Rectal smooth muscle tissue (tissue), 1 donor: ENCODE measurements at regions not wholly inside any gene's neighbourhood (a gene's known extent, or its start where the extent isn't known, plus 50 kb on each side); places are given as distances from the start of the nearest gene placed in this dataset.
A peak's percentile ranks its signal among the peaks of the same experiment; 100 is the strongest.

Experiments used
- H3K27ac ChIP-seq: one replicate; pipeline ENCODE4 v1.7.0; 2013; ENCODE audit warnings: low read depth, low read length, inconsistent platforms
- H3K27me3 ChIP-seq: one replicate; pipeline ENCODE4 v1.7.0; 2013; ENCODE audit warnings: low read length; ENCODE audit not compliant: control insufficient read depth, insufficient read depth
- H3K36me3 ChIP-seq: one replicate; pipeline ENCODE4 v1.7.0; 2013; ENCODE audit warnings: low read length; ENCODE audit not compliant: control insufficient read depth, insufficient read depth
- H3K4me1 ChIP-seq: one replicate; pipeline ENCODE4 v1.7.0; 2013; ENCODE audit warnings: low read length; ENCODE audit not compliant: control insufficient read depth, insufficient read depth
- H3K4me3 ChIP-seq: one replicate; pipeline ENCODE4 v1.7.0; 2013; ENCODE audit warnings: low read length
- H3K9ac ChIP-seq: one replicate; pipeline ENCODE4 v1.7.0; 2013; ENCODE audit warnings: low read length

GRCh38 chr6:132215805-132216204 is 185.5 kb downstream of the MOXD1 start:
- no peak overlapping the region for H3K27ac ChIP-seq
- no peak overlapping the region for H3K4me3 ChIP-seq
- no peak overlapping the region for H3K9ac ChIP-seq
- H3K27me3 ChIP-seq = no peaks in the 10 kb centered on the region
- H3K4me1 ChIP-seq = no peaks in the 10 kb centered on the region
- H3K36me3 ChIP-seq = no peaks in the 10 kb centered on the region

DNA sequence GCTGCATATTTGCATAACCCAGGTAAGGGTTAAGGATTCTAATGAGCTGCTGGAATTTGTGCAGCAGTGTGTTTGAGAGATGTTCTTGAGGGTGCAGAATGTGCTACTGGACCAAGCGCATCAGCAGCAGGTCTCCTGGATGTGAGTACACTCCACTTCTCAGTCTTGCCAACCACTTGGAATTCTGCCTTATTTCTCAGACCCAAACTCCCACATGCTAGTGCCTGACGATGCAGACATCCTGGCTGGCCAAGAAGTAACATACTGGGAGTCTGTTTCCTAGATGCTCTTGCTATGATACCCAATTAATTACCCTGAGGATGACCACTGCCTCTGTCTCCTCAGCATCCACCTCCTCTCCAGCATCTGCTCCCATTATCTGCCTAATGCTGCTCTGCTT is 186.6 kb downstream of the MOXD1 start:
- Histone ChIP-seq H3K4me3 (no peak overlapping the region), H3K27ac (no peak overlapping the region), H3K36me3 (no peaks in the 10 kb centered on the region), H3K4me1 (no peaks in the 10 kb centered on the region), H3K9ac (no peak overlapping the region), H3K27me3 (no peaks in the 10 kb centered on the region)

GRCh38 chr6:132213732-132214131 is 187.5 kb downstream of the MOXD1 start:
- Histone ChIP-seq H3K4me1 (no peaks in the 10 kb centered on the region), H3K27ac (no peak overlapping the region), H3K4me3 (no peak overlapping the region), H3K36me3 (no peaks in the 10 kb centered on the region), H3K9ac (no peak overlapping the region), H3K27me3 (no peaks in the 10 kb centered on the region)

- Histone ChIP-seq H3K9ac (no peak overlapping the region), H3K4me1 (no peaks in the 10 kb centered on the region), H3K36me3 (no peaks in the 10 kb centered on the region), H3K27me3 (no peaks in the 10 kb centered on the region), H3K4me3 (no peak overlapping the region), H3K27ac (no peak overlapping the region)
These were observed 188.1 kb downstream of the MOXD1 start for GRCh38 chr6:132213191-132213590.

- no peak overlapping the region for H3K27ac ChIP-seq
- H3K36me3 ChIP-seq = no peaks in the 10 kb centered on the region
- H3K27me3 ChIP-seq = no peaks in the 10 kb centered on the region
- H3K4me3 ChIP-seq = no peak overlapping the region
- H3K4me1 ChIP-seq = no peaks in the 10 kb centered on the region
- no peak overlapping the region for H3K9ac ChIP-seq
These were observed 190.2 kb downstream of the MOXD1 start for GRCh38 chr6:132210886-132211563.

DNA sequence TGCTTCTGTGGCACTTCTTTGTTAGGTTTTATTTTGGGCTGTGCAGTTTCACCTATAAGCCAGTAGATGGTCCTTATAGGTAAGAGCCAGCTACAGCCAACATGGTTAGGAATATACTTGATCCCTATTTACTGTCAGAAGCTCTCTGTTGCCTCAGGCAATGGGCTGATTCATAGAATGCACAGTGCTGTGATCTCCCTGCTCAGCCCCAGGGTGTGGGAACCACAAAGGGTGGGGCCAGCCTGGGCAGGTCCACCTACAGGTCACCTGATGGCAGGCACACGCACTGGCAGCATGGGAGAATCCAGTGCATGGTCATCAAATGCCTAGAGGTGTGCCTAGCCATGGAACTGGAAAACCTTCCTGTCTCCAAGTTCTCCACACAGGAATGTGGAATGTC is 191.9 kb downstream of the MOXD1 start:
- no peaks in the 10 kb centered on the region for H3K27me3 ChIP-seq
- H3K36me3 ChIP-seq = no peaks in the 10 kb centered on the region
- no peaks in the 10 kb centered on the region for H3K4me1 ChIP-seq

GRCh38 chr6:132207991-132208390 is 193.3 kb downstream of the MOXD1 start:
- Histone ChIP-seq H3K4me3 (no peak overlapping the region), H3K27me3 (no peaks in the 10 kb centered on the region), H3K4me1 (no peaks in the 10 kb centered on the region), H3K36me3 (no peaks in the 10 kb centered on the region), H3K27ac (no peak overlapping the region), H3K9ac (no peak overlapping the region)

More for the DNA sequence above, 191.9 kb downstream of the MOXD1 start:
- Histone ChIP-seq H3K4me3 (no peak overlapping the region), H3K9ac (no peak overlapping the region), H3K27ac (no peak overlapping the region)

- Histone ChIP-seq H3K36me3 (no peaks in the 10 kb centered on the region), H3K4me1 (peaks cover 2% of the 10 kb centered on the region), H3K27ac (no peak overlapping the region), H3K4me3 (no peak overlapping the region), H3K9ac (no peak overlapping the region), H3K27me3 (no peaks in the 10 kb centered on the region)
These were observed 195.3 kb downstream of the MOXD1 start for GRCh38 chr6:132205946-132206345.

DNA sequence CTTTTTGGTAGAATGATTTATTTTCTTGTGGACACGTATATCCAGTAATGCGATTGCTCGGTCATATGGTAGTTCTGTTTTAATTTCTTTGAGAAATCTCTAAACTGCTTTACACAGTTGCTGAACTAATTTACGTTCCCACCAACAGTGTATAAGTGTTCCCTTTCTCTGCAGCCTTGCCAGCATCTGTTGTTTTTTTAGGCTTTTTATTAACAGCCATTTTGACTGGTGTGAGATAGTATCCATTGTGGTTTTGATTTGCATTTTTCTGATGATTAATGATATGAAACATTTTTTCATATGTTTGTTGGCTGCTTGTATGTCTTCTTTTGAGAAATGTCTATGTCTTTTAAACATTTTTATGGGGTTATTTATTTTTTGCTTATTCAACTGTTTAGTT is 196.7 kb downstream of the MOXD1 start:
- H3K9ac ChIP-seq = no peak overlapping the region
- no peak overlapping the region for H3K27ac ChIP-seq
- H3K36me3 ChIP-seq = no peaks in the 10 kb centered on the region

GRCh38 chr6:132202574-132202973 is 198.7 kb downstream of the MOXD1 start:
- Histone ChIP-seq H3K36me3 (no peaks in the 10 kb centered on the region), H3K9ac (no peak overlapping the region), H3K27ac (peak overlapping the region; percentile 35), H3K27me3 (no peaks in the 10 kb centered on the region), H3K4me3 (no peak overlapping the region), H3K4me1 (peaks cover 2% of the 10 kb centered on the region)

More for the DNA sequence above, 196.7 kb downstream of the MOXD1 start:
- peaks cover 2% of the 10 kb centered on the region for H3K4me1 ChIP-seq
- no peaks in the 10 kb centered on the region for H3K27me3 ChIP-seq
- H3K4me3 ChIP-seq = no peak overlapping the region

DNA sequence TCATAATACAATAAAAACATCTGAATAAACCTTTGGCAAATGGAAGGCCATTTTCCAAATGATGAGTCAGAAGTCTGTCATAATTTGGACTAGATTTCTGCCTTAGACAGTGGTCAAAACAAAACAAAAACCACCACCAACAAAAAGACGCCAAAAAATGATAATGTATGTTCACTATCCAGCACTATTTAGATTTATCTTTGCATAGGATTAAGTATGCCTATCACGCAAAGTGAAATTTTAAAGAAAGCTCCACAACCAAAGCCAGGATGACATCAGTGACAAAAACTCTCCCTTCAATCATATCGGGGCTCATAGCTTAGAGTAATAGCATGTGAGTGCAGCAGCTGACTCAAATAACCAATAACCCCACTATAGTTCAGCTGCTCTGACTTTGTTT is 201.9 kb downstream of the MOXD1 start:
- no peak overlapping the region for H3K9ac ChIP-seq
- H3K4me3 ChIP-seq = no peak overlapping the region
- H3K4me1 ChIP-seq = peaks cover 2% of the 10 kb centered on the region
- no peaks in the 10 kb centered on the region for H3K27me3 ChIP-seq
- H3K36me3 ChIP-seq = no peaks in the 10 kb centered on the region
- peak overlapping the region; percentile 17 for H3K27ac ChIP-seq

- Histone ChIP-seq H3K4me3 (no peak overlapping the region), H3K27me3 (no peaks in the 10 kb centered on the region), H3K4me1 (peaks cover 2% of the 10 kb centered on the region), H3K36me3 (no peaks in the 10 kb centered on the region), H3K27ac (no peak overlapping the region), H3K9ac (no peak overlapping the region)
These were observed 202.4 kb downstream of the MOXD1 start for GRCh38 chr6:132198896-132199295.

GRCh38 chr6:132198040-132198439 is 203.2 kb downstream of the MOXD1 start:
- Histone ChIP-seq H3K27ac (no peak overlapping the region), H3K36me3 (no peaks in the 10 kb centered on the region), H3K4me1 (peaks cover 2% of the 10 kb centered on the region), H3K4me3 (no peak overlapping the region), H3K9ac (no peak overlapping the region), H3K27me3 (no peaks in the 10 kb centered on the region)
